GM12865 (cell line): ENCODE measurements at regions not wholly inside any gene's neighbourhood (a gene's known extent, or its start where the extent isn't known, plus 50 kb on each side); places are given as distances from the start of the nearest gene placed in this dataset.

Experiments
- DNase-seq: peaks from one replicate; pipeline ENCODE4 v3.0.0; 2010; ENCODE audit warnings: low read depth
- H3K4me3 ChIP-seq: 2 replicates; pipeline ENCODE4 v1.5.1; 2011; ENCODE audit warnings: mild to moderate bottlenecking, low read depth, low read length, control low read depth
- CTCF ChIP-seq: IDR thresholded peaks from 2 replicates; pipeline ENCODE4 v1.5.1; 2011; ENCODE audit warnings: low read length, control low read depth, low read depth, inconsistent platforms; ENCODE audit not compliant: insufficient read depth; ENCODE audit errors: missing control alignments

- no peak for DNase-seq
- no peak overlapping the region for H3K4me3 ChIP-seq
- no peak for TF ChIP-seq CTCF
These were observed 129.7 kb upstream of the USP38 start for GRCh38 chr4:143054971-143055370.

- no peak overlapping the region for H3K4me3 ChIP-seq
- no peak for DNase-seq
- no peak for TF ChIP-seq CTCF
These were observed 128.7 kb upstream of the USP38 start for GRCh38 chr4:143055997-143056396.

GRCh38 chr4:143071351-143071750 is 113.4 kb upstream of the USP38 start:
- H3K4me3 ChIP-seq = no peak overlapping the region
- TF ChIP-seq CTCF = no peak
- no peak for DNase-seq

- TF ChIP-seq CTCF = no peak
- no peak for DNase-seq
- H3K4me3 ChIP-seq = no peak overlapping the region
These were observed 108.0 kb upstream of the USP38 start for GRCh38 chr4:143076723-143077122.

- DNase-seq = no peak
- no peak overlapping the region for H3K4me3 ChIP-seq
- TF ChIP-seq CTCF = no peak
These were observed 102.0 kb upstream of the USP38 start for GRCh38 chr4:143082701-143083100.

- DNase-seq = no peak
- H3K4me3 ChIP-seq = no peak overlapping the region
- no peak for TF ChIP-seq CTCF
These were observed 100.8 kb upstream of the USP38 start for GRCh38 chr4:143083756-143084472.

GRCh38 chr4:143084566-143084965 is 100.2 kb upstream of the USP38 start:
- no peak for DNase-seq
- TF ChIP-seq CTCF = no peak
- H3K4me3 ChIP-seq = no peak overlapping the region
